ENCODE measurements at regions not wholly inside any gene's neighbourhood (a gene's known extent, or its start where the extent isn't known, plus 50 kb on each side); places are given as distances from the start of the nearest gene placed in this dataset.

GRCh38 chr4:121551271-121551670 lies 145.5 kb downstream of the ANXA5 start:
- H3K4me3 ChIP-seq (ENCODE audit: low read depth in 1 of 2, low read length in 2 of 2): no peak overlapping the region
- no peaks in the 10 kb centered on the region for H3K36me3 ChIP-seq (ENCODE audit: insufficient read depth, low read length)
- H3K27ac ChIP-seq (ENCODE audit: low read length): no peak overlapping the region
- H3K4me2 ChIP-seq (ENCODE audit: insufficient read depth, low read length): no peak overlapping the region
- TF ChIP-seq EZH2 (IDR thresholded peaks at IDR 0.05; ENCODE audit: borderline replicate concordance, low read depth, low read length, severe bottlenecking): no peak
- TF ChIP-seq, protein P1, sequence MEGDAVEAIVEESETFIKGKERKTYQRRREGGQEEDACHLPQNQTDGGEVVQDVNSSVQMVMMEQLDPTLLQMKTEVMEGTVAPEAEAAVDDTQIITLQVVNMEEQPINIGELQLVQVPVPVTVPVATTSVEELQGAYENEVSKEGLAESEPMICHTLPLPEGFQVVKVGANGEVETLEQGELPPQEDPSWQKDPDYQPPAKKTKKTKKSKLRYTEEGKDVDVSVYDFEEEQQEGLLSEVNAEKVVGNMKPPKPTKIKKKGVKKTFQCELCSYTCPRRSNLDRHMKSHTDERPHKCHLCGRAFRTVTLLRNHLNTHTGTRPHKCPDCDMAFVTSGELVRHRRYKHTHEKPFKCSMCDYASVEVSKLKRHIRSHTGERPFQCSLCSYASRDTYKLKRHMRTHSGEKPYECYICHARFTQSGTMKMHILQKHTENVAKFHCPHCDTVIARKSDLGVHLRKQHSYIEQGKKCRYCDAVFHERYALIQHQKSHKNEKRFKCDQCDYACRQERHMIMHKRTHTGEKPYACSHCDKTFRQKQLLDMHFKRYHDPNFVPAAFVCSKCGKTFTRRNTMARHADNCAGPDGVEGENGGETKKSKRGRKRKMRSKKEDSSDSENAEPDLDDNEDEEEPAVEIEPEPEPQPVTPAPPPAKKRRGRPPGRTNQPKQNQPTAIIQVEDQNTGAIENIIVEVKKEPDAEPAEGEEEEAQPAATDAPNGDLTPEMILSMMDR (IDR thresholded peaks at IDR 0.05; ENCODE audit: borderline replicate concordance, extremely low read depth, low read length, poor library complexity, severe bottlenecking): no peak
- H3K9me3 ChIP-seq (ENCODE audit: insufficient read depth, low read length, severe bottlenecking): no peaks in the 10 kb centered on the region
- H3K27me3 ChIP-seq (ENCODE audit: insufficient read depth, low read length, poor library complexity): no peaks in the 10 kb centered on the region
- H3K4me1 ChIP-seq (ENCODE audit: insufficient read depth, low read length): no peaks in the 10 kb centered on the region
- no peaks in the 10 kb centered on the region for H3K79me2 ChIP-seq (ENCODE audit: insufficient read depth, low read length)
- H3K9ac ChIP-seq (ENCODE audit: low read depth, low read length): no peak overlapping the region
- no peak overlapping the region for H2AFZ ChIP-seq (ENCODE audit: low read depth, low read length)
- DNase-seq (no peak), ATAC-seq (ENCODE audit: insufficient read depth, low read depth) (no peak)
- H4K20me1 ChIP-seq (ENCODE audit: insufficient read depth, low read length): no peaks in the 10 kb centered on the region

GRCh38 chr4:121541696-121542095 lies 155.1 kb downstream of the ANXA5 start:
- ATAC-seq (ENCODE audit: insufficient read depth, low read depth) (no peak), DNase-seq (no peak)
- Histone ChIP-seq H4K20me1 (ENCODE audit: insufficient read depth, low read length) (no peaks in the 10 kb centered on the region), H3K27ac (ENCODE audit: low read length) (no peak overlapping the region), H3K36me3 (ENCODE audit: insufficient read depth, low read length) (no peaks in the 10 kb centered on the region), H3K4me1 (ENCODE audit: insufficient read depth, low read length) (no peaks in the 10 kb centered on the region), H3K27me3 (ENCODE audit: insufficient read depth, low read length, poor library complexity) (no peaks in the 10 kb centered on the region), H3K4me2 (ENCODE audit: insufficient read depth, low read length) (no peak overlapping the region), H3K79me2 (ENCODE audit: insufficient read depth, low read length) (no peaks in the 10 kb centered on the region), H3K4me3 (ENCODE audit: low read depth in 1 of 2, low read length in 2 of 2) (no peak overlapping the region), H3K9me3 (ENCODE audit: insufficient read depth, low read length, severe bottlenecking) (no peaks in the 10 kb centered on the region), H2AFZ (ENCODE audit: low read depth, low read length) (no peak overlapping the region), H3K9ac (ENCODE audit: low read depth, low read length) (no peak overlapping the region)
- TF ChIP-seq, protein P1 (IDR thresholded peaks at IDR 0.05; ENCODE audit: borderline replicate concordance, extremely low read depth, low read length, poor library complexity, severe bottlenecking): no peak
- no peak for TF ChIP-seq EZH2 (IDR thresholded peaks at IDR 0.05; ENCODE audit: borderline replicate concordance, low read depth, low read length, severe bottlenecking)

- H3K9me3 ChIP-seq (ENCODE audit: insufficient read depth, low read length, severe bottlenecking): no peaks in the 10 kb centered on the region
- H4K20me1 ChIP-seq (ENCODE audit: insufficient read depth, low read length): no peaks in the 10 kb centered on the region
- no peak overlapping the region for H3K9ac ChIP-seq (ENCODE audit: low read depth, low read length)
- H3K4me1 ChIP-seq (ENCODE audit: insufficient read depth, low read length): no peaks in the 10 kb centered on the region
- TF ChIP-seq, protein P1 (IDR thresholded peaks at IDR 0.05; ENCODE audit: borderline replicate concordance, extremely low read depth, low read length, poor library complexity, severe bottlenecking): no peak
- TF ChIP-seq EZH2 (IDR thresholded peaks at IDR 0.05; ENCODE audit: borderline replicate concordance, low read depth, low read length, severe bottlenecking): no peak
- no peak overlapping the region for H3K4me2 ChIP-seq (ENCODE audit: insufficient read depth, low read length)
- H3K79me2 ChIP-seq (ENCODE audit: insufficient read depth, low read length): no peaks in the 10 kb centered on the region
- H3K4me3 ChIP-seq (ENCODE audit: low read depth in 1 of 2, low read length in 2 of 2): no peak overlapping the region
- H3K27ac ChIP-seq (ENCODE audit: low read length): no peak overlapping the region
- no peak for ATAC-seq (ENCODE audit: insufficient read depth, low read depth)
- H3K36me3 ChIP-seq (ENCODE audit: insufficient read depth, low read length): no peaks in the 10 kb centered on the region
- no peak for DNase-seq
- no peak overlapping the region for H2AFZ ChIP-seq (ENCODE audit: low read depth, low read length)
- H3K27me3 ChIP-seq (ENCODE audit: insufficient read depth, low read length, poor library complexity): no peaks in the 10 kb centered on the region
Observed at GRCh38 chr4:121535351-121535750, 154.5 kb upstream of the QRFPR start.

DNA sequence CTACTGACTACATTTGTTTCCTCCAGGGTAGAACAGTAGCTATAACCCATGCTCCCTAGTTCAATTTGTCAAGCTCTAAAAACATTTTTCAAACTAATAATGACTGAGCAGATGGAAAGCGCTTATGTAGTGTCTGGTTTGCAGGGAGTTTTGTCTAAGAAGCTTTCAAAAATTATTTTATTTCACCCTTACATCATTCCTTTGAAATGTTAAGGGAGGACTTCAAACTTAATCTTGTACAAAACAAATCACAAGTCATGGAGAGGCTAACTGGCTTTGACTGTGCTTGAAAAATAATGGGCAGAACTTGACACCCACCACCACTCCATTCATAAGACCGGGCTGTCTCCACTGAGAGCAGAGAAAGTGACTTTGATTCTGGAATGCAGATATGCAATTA lies 153.4 kb upstream of the QRFPR start:
- Histone ChIP-seq H3K9ac (ENCODE audit: low read depth, low read length) (no peak overlapping the region), H3K9me3 (ENCODE audit: insufficient read depth, low read length, severe bottlenecking) (no peaks in the 10 kb centered on the region), H3K4me2 (ENCODE audit: insufficient read depth, low read length) (no peak overlapping the region), H4K20me1 (ENCODE audit: insufficient read depth, low read length) (no peaks in the 10 kb centered on the region), H3K79me2 (ENCODE audit: insufficient read depth, low read length) (no peaks in the 10 kb centered on the region), H3K36me3 (ENCODE audit: insufficient read depth, low read length) (no peaks in the 10 kb centered on the region), H3K4me3 (ENCODE audit: low read depth in 1 of 2, low read length in 2 of 2) (no peak overlapping the region), H2AFZ (ENCODE audit: low read depth, low read length) (no peak overlapping the region), H3K27me3 (ENCODE audit: insufficient read depth, low read length, poor library complexity) (no peaks in the 10 kb centered on the region), H3K4me1 (ENCODE audit: insufficient read depth, low read length) (no peaks in the 10 kb centered on the region), H3K27ac (ENCODE audit: low read length) (no peak overlapping the region)
- ATAC-seq (ENCODE audit: insufficient read depth, low read depth) (no peak), DNase-seq (no peak)
- TF ChIP-seq EZH2 (IDR thresholded peaks at IDR 0.05; ENCODE audit: borderline replicate concordance, low read depth, low read length, severe bottlenecking): no peak
